GM12878 (cell line): ENCODE measurements at regions not wholly inside any gene's neighbourhood (a gene's known extent, or its start where the extent isn't known, plus 50 kb on each side); places are given as distances from the start of the nearest gene placed in this dataset.

Experiments
- CEBPZ ChIP-seq: fragments of 150-350 bp; IDR thresholded peaks from 2 replicates; pipeline ENCODE4 v1.6.1; 2016; ENCODE audit warnings: low read depth, low read length
- CTCF ChIP-seq, 3 experiments: IDR thresholded peaks in 2 of 3; conservative IDR thresholded peaks in 1 of 3; 2 replicates each; pipeline ENCODE4 v1.5.1; 2011; ENCODE audit warnings: low read depth in 3 of 3, low read length in 3 of 3, mild to moderate bottlenecking in 3 of 3, control low read depth in 2 of 3, moderate library complexity in 2 of 3, inconsistent platforms in 1 of 3, mixed read lengths in 1 of 3; ENCODE audit not compliant: control insufficient read depth in 2 of 3, insufficient read depth in 1 of 3; ENCODE audit errors: extremely low read depth in 1 of 3
- ETV6 ChIP-seq, 2 experiments: fragments of 450-650 bp in 1 of 2; IDR thresholded peaks in 1 of 2; conservative IDR thresholded peaks in 1 of 2; 2 replicates each; pipeline ENCODE4 v1.6.1; 2014; ENCODE audit warnings: antibody characterized with exemption in 1 of 2, borderline replicate concordance in 1 of 2, low read depth in 1 of 2, mild to moderate bottlenecking in 1 of 2, moderate library complexity in 1 of 2
- IKZF1 ChIP-seq: fragments of 450-650 bp; conservative IDR thresholded peaks from 2 replicates; pipeline ENCODE4 v1.6.1; 2017; ENCODE audit warnings: antibody characterized with exemption, mild to moderate bottlenecking
- IRF3 ChIP-seq: fragments of 450-650 bp; IDR thresholded peaks from 2 replicates; pipeline ENCODE4 v1.6.1; 2014; ENCODE audit warnings: mild to moderate bottlenecking
- MYC ChIP-seq: IDR thresholded peaks from 2 replicates; pipeline ENCODE4 v1.6.1; 2011; ENCODE audit warnings: mild to moderate bottlenecking, low read length, moderate library complexity, inconsistent platforms; ENCODE audit not compliant: insufficient read depth, insufficient replicate concordance, insufficient read length, severe bottlenecking
- POLR2A ChIP-seq: IDR thresholded peaks from 2 replicates; pipeline ENCODE4 v1.6.1; 2011; ENCODE audit warnings: low read depth, mild to moderate bottlenecking, low read length
- POLR2AphosphoS5 ChIP-seq: IDR thresholded peaks from 2 replicates; pipeline ENCODE4 v1.6.1; 2011; ENCODE audit warnings: mild to moderate bottlenecking, low read length, inconsistent platforms
- RB1 ChIP-seq: fragments of 450-650 bp; formaldehyde crosslinking; IDR thresholded peaks from 2 replicates; pipeline ENCODE4 v1.6.1; 2017; ENCODE audit warnings: mild to moderate bottlenecking, borderline replicate concordance
- SUZ12 ChIP-seq: fragments of 200-600 bp; sonication (generic); IDR thresholded peaks from one replicate; pipeline ENCODE4 v1.6.1; 2018; ENCODE audit warnings: antibody characterized with exemption, mild to moderate bottlenecking; ENCODE audit not compliant: unreplicated experiment

- TF ChIP-seq POLR2AphosphoS5: no peak
- no peak for TF ChIP-seq CEBPZ
- TF ChIP-seq MYC: no peak
- no peak for TF ChIP-seq CTCF (IDR thresholded peaks at IDR 0.05 in 2 of 3, conservative IDR thresholded peaks at IDR 0.05 in 1 of 3; ENCODE audit: control insufficient read depth in 2 of 3, extremely low read depth in 1 of 3, insufficient read depth in 1 of 3, low read depth in 3 of 3, low read length in 3 of 3)
- TF ChIP-seq POLR2A: no peak
- no peak for TF ChIP-seq IRF3
- no peak for TF ChIP-seq SUZ12
- TF ChIP-seq RB1: no peak
- no peak for TF ChIP-seq IKZF1
- TF ChIP-seq ETV6 (conservative IDR thresholded peaks at IDR 0.05 in 1 of 2, IDR thresholded peaks at IDR 0.05 in 1 of 2; ENCODE audit: borderline replicate concordance in 1 of 2, low read depth in 1 of 2): no peak
These were observed 50.7 kb upstream of the TPRG1 start for GRCh38 chr3:189121092-189121491.
